GM12874 (cell line): ENCODE measurements at regions not wholly inside any gene's neighbourhood (a gene's known extent, or its start where the extent isn't known, plus 50 kb on each side); places are given as distances from the start of the nearest gene placed in this dataset.

Experiments used
- CTCF ChIP-seq: IDR thresholded peaks from 2 replicates; pipeline ENCODE4 v1.5.1; 2011; ENCODE audit warnings: low read depth, mild to moderate bottlenecking, control low read depth, low read length, moderate library complexity; ENCODE audit not compliant: insufficient read depth

- TF ChIP-seq CTCF = no peak
These were observed 234.1 kb downstream of the CPE start for GRCh38 chr4:165612936-165613335.

- TF ChIP-seq CTCF = no peak
These were observed 234.8 kb downstream of the CPE start for GRCh38 chr4:165613581-165613980.

GRCh38 chr4:165620913-165621312 lies 242.1 kb downstream of the CPE start:
- no peak for TF ChIP-seq CTCF

- TF ChIP-seq CTCF = no peak
These were observed 243.2 kb downstream of the CPE start for GRCh38 chr4:165621983-165622382.

- TF ChIP-seq CTCF = no peak
These were observed 246.5 kb downstream of the CPE start for GRCh38 chr4:165625281-165625680.

- TF ChIP-seq CTCF = no peak
These were observed 246.7 kb upstream of the TLL1 start for GRCh38 chr4:165626316-165626715.

- no peak for TF ChIP-seq CTCF
These were observed 245.9 kb upstream of the TLL1 start for GRCh38 chr4:165627128-165627527.

- no peak for TF ChIP-seq CTCF
These were observed 245.5 kb upstream of the TLL1 start for GRCh38 chr4:165627548-165627947.
